Erythroblast (primary cell): ENCODE measurements at regions not wholly inside any gene's neighbourhood (a gene's known extent, or its start where the extent isn't known, plus 50 kb on each side); places are given as distances from the start of the nearest gene placed in this dataset.

Source experiments
- DNase-seq, 2 experiments: peaks; one replicate each; lab custom pipeline; 2025; lab: John Stamatoyannopoulos, UW
- GATA1 ChIP-seq: IDR thresholded peaks from 2 replicates; pipeline ENCODE4 v1.6.1; 2011; ENCODE audit warnings: low read depth, mild to moderate bottlenecking, control low read depth, low read length, moderate library complexity
- POLR2A ChIP-seq: IDR thresholded peaks from 2 replicates; pipeline ENCODE4 v1.6.1; 2011; ENCODE audit warnings: mild to moderate bottlenecking, low read length

DNA sequence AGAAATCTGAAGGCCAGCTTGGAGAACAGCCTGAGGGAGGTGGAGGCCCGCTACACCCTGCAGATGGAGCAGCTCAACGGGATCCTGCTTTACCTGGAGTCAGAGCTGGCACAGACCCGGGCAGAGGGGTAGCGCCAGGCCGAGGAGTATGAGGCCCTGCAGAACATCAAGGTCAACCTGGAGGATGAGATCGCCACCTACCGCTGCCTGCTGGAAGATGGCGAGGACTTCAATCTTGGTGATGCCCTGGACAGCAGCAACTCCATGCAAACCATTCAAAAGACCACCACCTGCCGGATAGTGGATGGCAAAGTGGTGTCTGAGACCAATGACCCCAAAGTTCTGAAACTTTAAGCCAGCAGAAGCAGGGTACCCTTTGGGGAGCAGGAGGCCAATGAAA, 318.4 kb downstream of the ZFHX3 start:
- peak in 1 of 2 experiments; percentile 1 for DNase-seq

- no peak for DNase-seq
- TF ChIP-seq GATA1 (no peak), POLR2A (no peak)
Measured at GRCh38 chr16:72728516-72728915, 319.4 kb downstream of the ZFHX3 start.

- TF ChIP-seq GATA1, result no peak
- TF ChIP-seq POLR2A, result no peak
Measured at GRCh38 chr16:72727565-72727964, 320.4 kb downstream of the ZFHX3 start.

GRCh38 chr16:72725643-72726042, 322.3 kb downstream of the ZFHX3 start:
- no peak for TF ChIP-seq GATA1
- TF ChIP-seq POLR2A, result no peak
- DNase-seq, result no peak

More at GRCh38 chr16:72727565-72727964, 320.4 kb downstream of the ZFHX3 start:
- no peak for DNase-seq

GRCh38 chr16:72723781-72724180, 324.1 kb downstream of the ZFHX3 start:
- no peak for DNase-seq
- no peak for TF ChIP-seq GATA1
- no peak for TF ChIP-seq POLR2A

GRCh38 chr16:72722552-72722951, 325.4 kb downstream of the ZFHX3 start:
- no peak for TF ChIP-seq GATA1
- TF ChIP-seq POLR2A, result no peak
- DNase-seq, result no peak

- TF ChIP-seq GATA1 (no peak), POLR2A (no peak)
- no peak for DNase-seq
Measured at GRCh38 chr16:72721981-72722380, 325.9 kb downstream of the ZFHX3 start.

- no peak for DNase-seq
- TF ChIP-seq GATA1 (no peak), POLR2A (no peak)
Measured at GRCh38 chr16:72715267-72715666, 332.7 kb downstream of the ZFHX3 start.

DNA sequence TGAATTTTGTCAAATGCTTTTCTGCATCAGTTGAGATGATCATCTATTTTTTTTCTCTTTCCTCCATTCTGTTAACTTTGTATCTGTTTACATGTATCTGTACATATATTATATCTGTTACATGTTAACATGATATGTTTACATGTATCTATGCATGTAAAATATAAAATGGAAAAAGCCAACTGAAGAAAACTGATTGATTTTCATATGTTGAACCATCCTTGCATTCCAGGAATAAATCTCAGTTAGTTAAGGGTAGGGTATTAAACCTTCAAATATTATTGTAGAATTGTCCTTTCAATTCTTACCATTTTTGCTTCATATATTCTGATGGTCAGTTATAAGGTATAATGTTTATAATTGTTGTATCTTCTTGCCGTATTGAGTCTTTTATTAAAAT, 336.1 kb downstream of the ZFHX3 start:
- TF ChIP-seq GATA1 (no peak), POLR2A (no peak)
- DNase-seq, result peak in 1 of 2 experiments; percentile 1

DNA sequence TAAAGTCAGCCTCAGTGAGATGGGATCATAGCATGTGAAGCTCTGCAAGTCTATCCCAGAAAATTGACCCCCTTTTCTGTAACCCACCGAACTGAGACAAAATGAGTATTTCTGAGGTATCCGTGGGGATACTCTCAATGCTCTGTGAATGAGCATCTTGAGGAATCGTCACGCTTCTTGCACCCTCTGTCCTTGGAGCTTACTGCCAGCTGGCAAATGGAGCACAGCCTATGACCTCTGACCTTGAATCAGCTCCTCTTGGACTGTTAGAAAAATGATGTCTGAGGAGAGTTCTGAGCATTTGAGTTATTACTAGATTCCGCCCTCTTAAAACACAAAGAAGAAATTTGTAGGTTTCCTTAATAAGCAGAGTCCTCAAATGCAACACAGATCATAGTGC, 342.1 kb downstream of the ZFHX3 start:
- no peak for TF ChIP-seq POLR2A
- TF ChIP-seq GATA1, result no peak
- no peak for DNase-seq

- DNase-seq, result no peak
- TF ChIP-seq POLR2A (no peak), GATA1 (no peak)
Measured at GRCh38 chr16:72704746-72705372, 343.1 kb downstream of the ZFHX3 start.

GRCh38 chr16:72689851-72690250, 358.1 kb downstream of the ZFHX3 start:
- no peak for DNase-seq
- TF ChIP-seq GATA1, result no peak

DNA sequence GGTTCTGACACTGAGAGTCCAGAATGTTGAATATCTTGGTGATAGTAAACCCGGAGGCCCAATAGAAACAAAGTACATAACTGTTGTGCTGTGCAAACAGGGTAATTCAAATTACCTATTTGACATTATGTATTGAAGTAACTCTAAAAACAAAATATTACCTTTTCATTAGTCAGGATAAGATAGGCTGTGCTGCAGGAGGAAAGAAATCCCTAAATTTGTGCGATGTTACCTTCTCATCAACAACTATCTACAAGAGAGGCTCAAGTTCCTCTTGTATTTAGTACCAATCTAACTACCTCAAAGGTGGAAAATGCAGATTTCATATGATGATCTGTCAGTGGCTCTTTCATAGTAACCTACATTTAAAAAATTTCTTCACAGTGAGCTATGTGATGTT, 367.2 kb downstream of the ZFHX3 start:
- DNase-seq, result no peak
- TF ChIP-seq GATA1 (no peak), POLR2A (no peak)

DNA sequence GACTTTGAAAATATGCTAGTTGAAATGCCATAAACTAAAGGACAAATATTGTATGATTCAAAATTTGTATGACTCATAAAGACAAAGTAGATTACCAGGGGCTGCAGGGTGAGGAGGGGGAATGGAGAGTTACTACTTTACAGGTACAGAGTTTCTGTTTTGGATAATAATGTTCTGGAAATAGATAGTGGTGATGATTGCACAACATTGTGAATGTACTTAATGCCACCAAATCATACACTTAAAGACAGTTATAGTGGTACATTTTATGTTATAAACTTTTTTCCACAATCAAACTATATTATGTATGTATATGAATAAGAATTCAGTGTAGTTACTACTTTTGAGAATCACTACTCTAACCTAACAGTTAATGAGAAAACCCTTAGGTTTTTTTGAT, 368.1 kb downstream of the ZFHX3 start:
- TF ChIP-seq GATA1, result no peak
- no peak for TF ChIP-seq POLR2A
- no peak for DNase-seq
